ENCODE measurements at regions not wholly inside any gene's neighbourhood (a gene's known extent, or its start where the extent isn't known, plus 50 kb on each side); places are given as distances from the start of the nearest gene placed in this dataset.

GRCh38 chr2:157194097-157194688 lies 63.3 kb upstream of the GALNT5 start:
- peak; percentile 66 for DNase-seq

DNA sequence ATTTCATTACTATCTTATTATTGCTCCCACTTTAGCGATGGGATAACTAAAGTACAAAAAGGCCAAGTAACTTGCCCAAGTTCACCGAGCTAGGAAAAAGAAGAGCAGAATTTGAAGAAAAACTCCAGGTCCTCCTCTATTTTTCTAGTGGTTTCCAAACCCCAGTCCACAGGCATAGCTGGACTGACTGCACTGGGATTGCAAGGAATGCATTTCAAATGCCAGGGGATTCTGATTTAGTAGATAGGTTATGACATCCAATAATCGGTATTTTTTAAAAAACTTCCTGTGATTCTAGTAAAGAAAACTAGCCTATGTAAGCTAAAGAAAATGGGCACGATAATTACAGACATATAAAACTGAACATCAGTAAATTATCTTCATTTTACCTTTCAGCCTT lies 62.7 kb upstream of the GALNT5 start:
- DNase-seq: no peak

DNA sequence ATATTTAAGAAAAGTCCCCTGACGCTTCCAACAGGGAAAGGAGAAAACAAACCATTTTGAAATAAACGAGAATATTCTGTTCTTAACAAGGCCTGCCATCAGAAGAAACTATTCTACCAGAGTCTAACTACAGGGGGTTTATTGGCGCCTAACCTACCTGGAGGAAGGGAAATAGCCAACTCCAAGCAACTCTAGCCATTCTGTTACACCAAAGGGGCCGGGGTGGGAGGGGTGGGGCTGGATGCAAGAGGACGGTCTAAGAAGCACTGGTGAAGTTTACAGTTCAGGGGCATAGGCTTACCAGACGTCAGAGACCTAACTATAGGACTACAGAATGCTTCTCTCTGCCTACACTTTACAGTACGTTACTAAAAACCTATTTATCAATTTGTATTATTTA lies 60.5 kb upstream of the GALNT5 start:
- DNase-seq: no peak

DNA sequence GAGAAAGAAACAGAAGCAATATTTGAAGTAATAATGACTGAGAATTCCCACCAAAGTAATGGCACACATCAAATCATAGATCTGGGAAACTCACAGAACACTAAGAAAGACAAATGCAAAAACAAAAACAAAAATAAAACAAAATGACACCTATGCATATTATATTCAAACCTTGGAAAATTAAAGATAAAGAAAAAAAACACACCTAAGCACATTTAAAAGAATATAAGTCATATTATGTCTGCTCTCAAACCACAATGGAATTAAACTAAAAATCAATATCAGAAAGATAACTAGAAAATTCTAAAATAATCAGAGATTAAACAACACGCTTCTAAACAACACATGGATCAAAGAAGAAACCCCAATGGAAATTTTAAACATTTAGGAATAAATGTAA lies 59.7 kb upstream of the GALNT5 start:
- no peak for DNase-seq

GRCh38 chr2:157203651-157204050 lies 53.9 kb upstream of the GALNT5 start:
- DNase-seq: no peak

- no peak for DNase-seq
These were observed 53.1 kb upstream of the GALNT5 start for GRCh38 chr2:157204401-157204800.

GRCh38 chr2:157206916-157207315 lies 50.6 kb upstream of the GALNT5 start:
- DNase-seq: no peak
